ENCODE measurements at regions not wholly inside any gene's neighbourhood (a gene's known extent, or its start where the extent isn't known, plus 50 kb on each side); places are given as distances from the start of the nearest gene placed in this dataset.

- Histone ChIP-seq H3K4me2 (ENCODE audit: low read length) (peak overlapping the region; percentile 77), H4K20me1 (ENCODE audit: insufficient read depth, low read length) (no peaks in the 10 kb centered on the region), H3K4me3 (ENCODE audit: insufficient read depth, low read depth, low read length) (no peak overlapping the region), H2AFZ (ENCODE audit: low read depth, low read length) (no peak overlapping the region), H3K79me2 (ENCODE audit: insufficient read depth, low read length) (no peaks in the 10 kb centered on the region), H3K9ac (ENCODE audit: low read length) (peak overlapping the region; percentile 65), H3K27me3 (ENCODE audit: insufficient read depth, low read length) (no peaks in the 10 kb centered on the region), H3K27ac (ENCODE audit: low read depth, low read length) (peak overlapping the region; percentile 76), H3K9me3 (ENCODE audit: insufficient read depth, low read depth, low read length) (no peaks in the 10 kb centered on the region), H3K36me3 (ENCODE audit: insufficient read depth, low read length) (no peaks in the 10 kb centered on the region), H3K4me1 (ENCODE audit: insufficient read depth, low read length) (peaks cover 29% of the 10 kb centered on the region)
- DNase-seq (ENCODE audit: low read depth) (no peak), FAIRE-seq (no peak)
- Mint-ChIP-seq H3K4me1 (ENCODE audit: low read depth, unreplicated experiment) (peaks cover 23% of the 10 kb centered on the region), H3K27ac (ENCODE audit: unreplicated experiment) (no peak overlapping the region), H3K36me3 (ENCODE audit: low read depth, unreplicated experiment) (peaks cover 2% of the 10 kb centered on the region), H3K9me3 (ENCODE audit: unreplicated experiment) (peaks cover 7% of the 10 kb centered on the region), H3K27me3 (ENCODE audit: low read depth, unreplicated experiment) (peaks cover 12% of the 10 kb centered on the region), H3K4me3 (ENCODE audit: unreplicated experiment) (no peak overlapping the region)
- TF ChIP-seq CTCF (IDR thresholded peaks at IDR 0.05; ENCODE audit: insufficient read depth, low read depth, low read length) (no peak), EZH2 (IDR thresholded peaks at IDR 0.05; ENCODE audit: insufficient read depth, low read length) (no peak)
Observed at GRCh38 chr1:30084909-30085571, 638.3 kb downstream of the MATN1 start.

DNA sequence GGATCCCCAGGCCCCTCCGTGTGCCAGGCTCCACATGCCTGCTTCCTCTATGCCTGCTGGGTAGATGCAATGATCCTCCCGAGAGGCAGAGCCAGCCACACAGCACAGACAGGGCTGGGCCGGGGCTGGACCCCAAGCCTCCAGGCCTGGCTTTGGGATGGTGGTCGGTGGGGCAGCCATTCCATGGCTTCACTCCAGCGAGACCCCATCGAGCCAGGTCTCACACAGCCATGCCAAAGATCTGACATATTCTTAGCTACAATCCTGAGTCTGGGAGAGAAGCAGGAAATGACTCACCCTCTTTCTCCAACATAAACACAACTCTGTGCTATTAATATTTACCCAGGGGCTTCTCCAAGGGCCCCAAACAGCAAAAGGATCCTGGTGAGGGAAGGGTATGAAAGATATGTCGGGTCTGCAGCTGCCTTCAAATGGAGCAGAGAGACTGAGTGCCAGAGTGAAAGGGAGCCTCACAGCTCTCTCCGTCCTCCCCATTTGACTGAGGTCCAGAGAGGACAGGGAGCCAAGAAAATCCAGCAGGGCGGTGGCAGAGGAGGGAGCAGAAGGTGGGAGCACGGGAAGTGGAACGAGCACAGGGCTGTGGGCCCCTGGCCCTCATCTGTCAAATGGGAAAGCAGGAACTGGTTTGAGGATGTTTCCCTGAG lies 639.5 kb downstream of the MATN1 start:
- Histone ChIP-seq H3K9me3 (ENCODE audit: insufficient read depth, low read depth, low read length) (no peaks in the 10 kb centered on the region), H3K4me2 (ENCODE audit: low read length) (peak overlapping the region; percentile 77), H3K36me3 (ENCODE audit: insufficient read depth, low read length) (no peaks in the 10 kb centered on the region), H3K27me3 (ENCODE audit: insufficient read depth, low read length) (no peaks in the 10 kb centered on the region), H3K79me2 (ENCODE audit: insufficient read depth, low read length) (no peaks in the 10 kb centered on the region), H3K4me3 (ENCODE audit: insufficient read depth, low read depth, low read length) (peak overlapping the region; percentile 17), H3K9ac (ENCODE audit: low read length) (peak overlapping the region; percentile 65), H2AFZ (ENCODE audit: low read depth, low read length) (peak overlapping the region; percentile 74), H3K27ac (ENCODE audit: low read depth, low read length) (peak overlapping the region; percentile 76), H3K4me1 (ENCODE audit: insufficient read depth, low read length) (peaks cover 29% of the 10 kb centered on the region), H4K20me1 (ENCODE audit: insufficient read depth, low read length) (no peaks in the 10 kb centered on the region)
- peaks cover 5% of the 10 kb centered on the region for H3K27me3 Mint-ChIP-seq (ENCODE audit: low read depth, unreplicated experiment)
- no peaks in the 10 kb centered on the region for H3K36me3 Mint-ChIP-seq (ENCODE audit: low read depth, unreplicated experiment)
- peaks cover 23% of the 10 kb centered on the region for H3K4me1 Mint-ChIP-seq (ENCODE audit: low read depth, unreplicated experiment)
- peak; percentile 50 for FAIRE-seq
- H3K9me3 Mint-ChIP-seq (ENCODE audit: unreplicated experiment), result no peaks in the 10 kb centered on the region
- TF ChIP-seq EZH2 (IDR thresholded peaks at IDR 0.05; ENCODE audit: insufficient read depth, low read length) (no peak), CTCF (IDR thresholded peaks at IDR 0.05; ENCODE audit: insufficient read depth, low read depth, low read length) (no peak)
- H3K27ac Mint-ChIP-seq (ENCODE audit: unreplicated experiment), result peak overlapping the region; percentile 96
- peak overlapping the region; percentile 54 for H3K4me3 Mint-ChIP-seq (ENCODE audit: unreplicated experiment)
- peak; percentile 86 for DNase-seq (ENCODE audit: low read depth)
